Fibroblast of lung (primary cell): ENCODE measurements at regions not wholly inside any gene's neighbourhood (a gene's known extent, or its start where the extent isn't known, plus 50 kb on each side); places are given as distances from the start of the nearest gene placed in this dataset.
A peak's percentile ranks its signal among the peaks of the same experiment; 100 is the strongest.

Experiments used
- DNase-seq, 2 donors: peaks; one replicate each; pipeline versions ENCODE4 v3.0.0 to v3.0.0-alpha.2; 2010; ENCODE audit warnings: low read depth in 2 of 2
- H2AFZ ChIP-seq: 2 replicates; pipeline ENCODE4 v1.5.1; 2012; ENCODE audit warnings: low read length, control low read depth, inconsistent platforms
- H3K27ac ChIP-seq: 2 replicates; pipeline ENCODE4 v1.5.1; 2011; ENCODE audit warnings: low read length, control low read depth; ENCODE audit not compliant: insufficient read depth
- H3K27me3 ChIP-seq: 2 replicates; pipeline ENCODE4 v1.5.1; 2011; ENCODE audit warnings: mild to moderate bottlenecking, low read length; ENCODE audit not compliant: control insufficient read depth, insufficient read depth
- H3K36me3 ChIP-seq: 2 replicates; pipeline ENCODE4 v1.5.1; 2011; ENCODE audit warnings: low read length; ENCODE audit not compliant: control insufficient read depth, insufficient read depth
- H3K4me1 ChIP-seq: 2 replicates; pipeline ENCODE4 v1.5.1; 2011; ENCODE audit warnings: low read length; ENCODE audit not compliant: control insufficient read depth, insufficient read depth; ENCODE audit errors: extremely low read depth
- H3K4me2 ChIP-seq: 2 replicates; pipeline ENCODE4 v1.5.1; 2011; ENCODE audit warnings: low read length, control low read depth; ENCODE audit not compliant: insufficient read depth; ENCODE audit errors: extremely low read depth
- H3K4me3 ChIP-seq, 4 experiments: fragments of 200-600 bp in 1 of 4; sonication (generic) in 1 of 4; replicated peaks in 1 of 4; 2 replicates each; pipeline ENCODE4 v1.5.1; 2011 to 2016; ENCODE audit warnings: low read length in 4 of 4, low read depth in 3 of 4, mild to moderate bottlenecking in 3 of 4, control low read depth in 2 of 4, inconsistent platforms in 1 of 4, mixed read lengths in 1 of 4; ENCODE audit not compliant: insufficient read depth in 1 of 4; ENCODE audit errors: control extremely low read depth in 1 of 4
- H3K79me2 ChIP-seq: 2 replicates; pipeline ENCODE4 v1.5.1; 2012; ENCODE audit warnings: mild to moderate bottlenecking, low read length, inconsistent platforms; ENCODE audit not compliant: control insufficient read depth, insufficient read depth
- H3K9ac ChIP-seq: 2 replicates; pipeline ENCODE4 v1.5.1; 2011; ENCODE audit warnings: mild to moderate bottlenecking, low read length, control low read depth; ENCODE audit not compliant: insufficient read depth
- H3K9me3 ChIP-seq: 2 replicates; pipeline ENCODE4 v1.5.1; 2012; ENCODE audit warnings: low read depth, low read length; ENCODE audit not compliant: control insufficient read depth, insufficient read depth
- H4K20me1 ChIP-seq: 2 replicates; pipeline ENCODE4 v1.5.1; 2011; ENCODE audit warnings: low read length; ENCODE audit not compliant: control insufficient read depth, insufficient read depth; ENCODE audit errors: extremely low read depth
- EZH2 ChIP-seq: IDR thresholded peaks from 2 replicates; pipeline ENCODE4 v1.5.1; 2012; ENCODE audit warnings: low read length, control low read depth, mild to moderate bottlenecking; ENCODE audit errors: missing control alignments
- TF ChIP-seq, protein P1 (sequence below), 2 donors: IDR thresholded peaks in 1 of 2; conservative IDR thresholded peaks in 1 of 2; 1 replicate in 1 of 2; 2 replicates in 1 of 2; pipeline ENCODE4 v1.5.1; 2011 to 2012; ENCODE audit warnings: low read length in 2 of 2, control low read depth in 1 of 2, inconsistent platforms in 1 of 2, low read depth in 1 of 2, mild to moderate bottlenecking in 1 of 2

DNA sequence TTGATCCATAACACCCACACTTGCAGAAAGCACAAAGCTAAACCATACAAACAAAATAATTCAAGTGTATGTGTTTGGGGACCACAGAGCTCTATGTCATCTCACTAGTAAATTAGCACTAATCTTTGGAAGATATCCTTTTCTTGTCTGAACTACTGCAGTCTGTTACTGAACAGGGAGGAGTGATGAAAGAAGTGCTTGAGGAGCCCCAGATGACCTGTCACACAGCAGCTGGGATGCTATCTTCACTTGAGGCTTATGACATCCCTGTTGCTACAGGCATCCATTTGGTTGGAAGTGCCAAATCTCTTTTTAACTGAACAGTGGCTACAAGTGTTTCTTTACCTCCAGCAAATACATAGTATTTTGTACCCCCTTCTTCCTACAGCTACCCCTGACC is 386.3 kb upstream of the CHAC2 start:
- H2AFZ ChIP-seq: no peak overlapping the region

GRCh38 chr2:53379547-53379946 is 388.1 kb upstream of the CHAC2 start:
- no peaks in the 10 kb centered on the region for H3K9me3 ChIP-seq
- no peaks in the 10 kb centered on the region for H3K79me2 ChIP-seq
- H3K27ac ChIP-seq: no peak overlapping the region
- H3K4me3 ChIP-seq: no peak overlapping the region
- TF ChIP-seq, protein P1, sequence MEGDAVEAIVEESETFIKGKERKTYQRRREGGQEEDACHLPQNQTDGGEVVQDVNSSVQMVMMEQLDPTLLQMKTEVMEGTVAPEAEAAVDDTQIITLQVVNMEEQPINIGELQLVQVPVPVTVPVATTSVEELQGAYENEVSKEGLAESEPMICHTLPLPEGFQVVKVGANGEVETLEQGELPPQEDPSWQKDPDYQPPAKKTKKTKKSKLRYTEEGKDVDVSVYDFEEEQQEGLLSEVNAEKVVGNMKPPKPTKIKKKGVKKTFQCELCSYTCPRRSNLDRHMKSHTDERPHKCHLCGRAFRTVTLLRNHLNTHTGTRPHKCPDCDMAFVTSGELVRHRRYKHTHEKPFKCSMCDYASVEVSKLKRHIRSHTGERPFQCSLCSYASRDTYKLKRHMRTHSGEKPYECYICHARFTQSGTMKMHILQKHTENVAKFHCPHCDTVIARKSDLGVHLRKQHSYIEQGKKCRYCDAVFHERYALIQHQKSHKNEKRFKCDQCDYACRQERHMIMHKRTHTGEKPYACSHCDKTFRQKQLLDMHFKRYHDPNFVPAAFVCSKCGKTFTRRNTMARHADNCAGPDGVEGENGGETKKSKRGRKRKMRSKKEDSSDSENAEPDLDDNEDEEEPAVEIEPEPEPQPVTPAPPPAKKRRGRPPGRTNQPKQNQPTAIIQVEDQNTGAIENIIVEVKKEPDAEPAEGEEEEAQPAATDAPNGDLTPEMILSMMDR (conservative IDR thresholded peaks at IDR 0.05 in 1 of 2, IDR thresholded peaks at IDR 0.05 in 1 of 2; ENCODE audit: low read depth in 1 of 2, low read length in 2 of 2): no peak
- no peak for TF ChIP-seq EZH2
- H2AFZ ChIP-seq: no peak overlapping the region
- no peak overlapping the region for H3K4me2 ChIP-seq
- H3K27me3 ChIP-seq: no peaks in the 10 kb centered on the region
- no peaks in the 10 kb centered on the region for H3K36me3 ChIP-seq
- peak in 1 of 2 donors; percentile 28 for DNase-seq
- H3K9ac ChIP-seq: no peak overlapping the region
- H3K4me1 ChIP-seq: no peaks in the 10 kb centered on the region
- no peaks in the 10 kb centered on the region for H4K20me1 ChIP-seq

More for the DNA sequence above, 386.3 kb upstream of the CHAC2 start:
- no peak for DNase-seq
- H3K27me3 ChIP-seq: no peaks in the 10 kb centered on the region
- H4K20me1 ChIP-seq: no peaks in the 10 kb centered on the region
- no peak overlapping the region for H3K9ac ChIP-seq
- H3K36me3 ChIP-seq: no peaks in the 10 kb centered on the region
- no peak overlapping the region for H3K27ac ChIP-seq
- no peaks in the 10 kb centered on the region for H3K79me2 ChIP-seq
- no peak overlapping the region for H3K4me3 ChIP-seq
- H3K9me3 ChIP-seq: no peaks in the 10 kb centered on the region
- H3K4me2 ChIP-seq: no peak overlapping the region
- no peaks in the 10 kb centered on the region for H3K4me1 ChIP-seq
- TF ChIP-seq, protein P1 (conservative IDR thresholded peaks at IDR 0.05 in 1 of 2, IDR thresholded peaks at IDR 0.05 in 1 of 2; ENCODE audit: low read depth in 1 of 2, low read length in 2 of 2): no peak
- no peak for TF ChIP-seq EZH2

DNA sequence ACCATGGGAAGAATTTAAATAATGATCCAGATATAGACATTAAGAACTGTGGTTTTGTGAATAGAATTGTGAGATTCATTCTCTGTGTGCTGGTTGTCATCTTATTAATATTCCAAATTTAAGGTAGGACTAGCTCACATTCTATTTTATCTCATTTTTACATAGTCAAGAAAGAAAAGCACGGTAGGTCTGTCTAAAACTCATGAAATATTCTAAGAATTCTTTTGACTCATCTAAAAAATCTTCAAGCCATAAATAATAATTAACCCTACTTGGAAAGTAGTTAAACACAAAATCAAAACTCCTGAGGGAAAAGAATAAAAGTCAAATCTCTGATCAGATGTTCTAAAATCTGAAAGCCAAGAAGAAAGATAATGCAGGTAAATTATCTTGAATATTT is 388.8 kb upstream of the CHAC2 start:
- Histone ChIP-seq H3K27me3 (no peaks in the 10 kb centered on the region), H3K79me2 (no peaks in the 10 kb centered on the region), H4K20me1 (no peaks in the 10 kb centered on the region), H3K9me3 (no peaks in the 10 kb centered on the region), H3K4me1 (no peaks in the 10 kb centered on the region), H3K4me2 (no peak overlapping the region), H3K9ac (no peak overlapping the region), H3K27ac (no peak overlapping the region), H3K4me3 (no peak overlapping the region), H3K36me3 (no peaks in the 10 kb centered on the region), H2AFZ (no peak overlapping the region)
- peak in 1 of 2 donors; percentile 8 for DNase-seq
- TF ChIP-seq, protein P1 (conservative IDR thresholded peaks at IDR 0.05 in 1 of 2, IDR thresholded peaks at IDR 0.05 in 1 of 2; ENCODE audit: low read depth in 1 of 2, low read length in 2 of 2): no peak
- TF ChIP-seq EZH2: no peak
